GM12891 (cell line): ENCODE measurements at regions not wholly inside any gene's neighbourhood (a gene's known extent, or its start where the extent isn't known, plus 50 kb on each side); places are given as distances from the start of the nearest gene placed in this dataset.
A peak's percentile ranks its signal among the peaks of the same experiment; 100 is the strongest.

ENCODE experiments used
- DNase-seq: peaks from one replicate; pipeline ENCODE4 v3.0.0; 2011; ENCODE audit warnings: low spot score; ENCODE audit not compliant: insufficient read length
- FAIRE-seq: peaks from 2 replicates; lab custom pipeline; 2011; peaks lifted over from hg19 to GRCh38; lab: Jason Lieb, UNC
- PAX5 ChIP-seq: IDR thresholded peaks from 2 replicates; pipeline ENCODE4 v1.6.1; 2011; ENCODE audit warnings: low read length, moderate library complexity, mild to moderate bottlenecking; ENCODE audit not compliant: insufficient read depth, severe bottlenecking
- POLR2A ChIP-seq: IDR thresholded peaks from 2 replicates; pipeline ENCODE4 v1.6.1; 2011; ENCODE audit warnings: low read depth, low read length, control low read depth
- POLR2AphosphoS5 ChIP-seq: IDR thresholded peaks from 2 replicates; pipeline ENCODE4 v1.6.1; 2011; ENCODE audit warnings: low read depth, low read length, control low read depth
- POU2F2 ChIP-seq: IDR thresholded peaks from 2 replicates; pipeline ENCODE4 v1.6.1; 2011; ENCODE audit warnings: low read depth, mild to moderate bottlenecking, control low read depth, low read length, moderate library complexity
- SPI1 ChIP-seq: IDR thresholded peaks from 2 replicates; pipeline ENCODE4 v1.6.1; 2011; ENCODE audit warnings: low read depth, low read length, control low read depth
- TAF1 ChIP-seq: IDR thresholded peaks from 2 replicates; pipeline ENCODE4 v1.6.1; 2011; ENCODE audit warnings: low read depth, low read length, control low read depth

- FAIRE-seq (peak; percentile 95), DNase-seq (no peak)
- TF ChIP-seq POLR2A (no peak), PAX5 (no peak), POLR2AphosphoS5 (no peak), TAF1 (no peak), SPI1 (no peak), POU2F2 (no peak)
These were observed 159.6 kb upstream of the TBCA start for GRCh38 chr5:77935506-77936364.

GRCh38 chr5:77928776-77929300, 152.7 kb upstream of the TBCA start:
- DNase-seq: no peak
- TF ChIP-seq PAX5 (no peak), TAF1 (no peak), POLR2A (no peak), POLR2AphosphoS5 (no peak), POU2F2 (no peak), SPI1 (no peak)
- no peak for FAIRE-seq

GRCh38 chr5:77926337-77926736, 150.2 kb upstream of the TBCA start:
- TF ChIP-seq PAX5: no peak
- TF ChIP-seq POLR2AphosphoS5: no peak
- no peak for TF ChIP-seq SPI1
- TF ChIP-seq POU2F2: no peak
- TF ChIP-seq TAF1: no peak
- no peak for TF ChIP-seq POLR2A
- no peak for DNase-seq
- FAIRE-seq: no peak

- no peak for FAIRE-seq
- no peak for DNase-seq
- TF ChIP-seq POLR2AphosphoS5 (no peak), POU2F2 (no peak), POLR2A (no peak), SPI1 (no peak), PAX5 (no peak), TAF1 (no peak)
These were observed 149.4 kb upstream of the TBCA start for GRCh38 chr5:77925503-77925902.

GRCh38 chr5:77924081-77924480, 147.9 kb upstream of the TBCA start:
- DNase-seq (no peak), FAIRE-seq (no peak)
- no peak for TF ChIP-seq POLR2AphosphoS5
- no peak for TF ChIP-seq POLR2A
- TF ChIP-seq SPI1: no peak
- no peak for TF ChIP-seq POU2F2
- TF ChIP-seq PAX5: no peak

GRCh38 chr5:77923666-77924065, 147.5 kb upstream of the TBCA start:
- no peak for DNase-seq
- FAIRE-seq: no peak
- TF ChIP-seq TAF1: no peak
- TF ChIP-seq POU2F2: no peak
- TF ChIP-seq PAX5: no peak

GRCh38 chr5:77921094-77921768, 145.1 kb upstream of the TBCA start:
- TF ChIP-seq POLR2A: no peak
- no peak for TF ChIP-seq PAX5
- TF ChIP-seq POU2F2: no peak
- TF ChIP-seq TAF1: no peak
- no peak for TF ChIP-seq POLR2AphosphoS5
- no peak for TF ChIP-seq SPI1
- no peak for FAIRE-seq
- no peak for DNase-seq

- FAIRE-seq: no peak
- no peak for TF ChIP-seq POLR2AphosphoS5
- TF ChIP-seq PAX5: no peak
- no peak for TF ChIP-seq TAF1
- no peak for TF ChIP-seq POU2F2
- TF ChIP-seq SPI1: no peak
- no peak for TF ChIP-seq POLR2A
- DNase-seq: no peak
These were observed 144.4 kb upstream of the TBCA start for GRCh38 chr5:77920359-77921058.

- TF ChIP-seq SPI1: no peak
- TF ChIP-seq POU2F2: no peak
- TF ChIP-seq PAX5: no peak
- TF ChIP-seq POLR2A: no peak
- no peak for TF ChIP-seq TAF1
- TF ChIP-seq POLR2AphosphoS5: no peak
- no peak for DNase-seq
- no peak for FAIRE-seq
These were observed 139.2 kb upstream of the TBCA start for GRCh38 chr5:77915346-77915745.

GRCh38 chr5:77912721-77913120, 136.6 kb upstream of the TBCA start:
- no peak for DNase-seq
- TF ChIP-seq SPI1 (no peak), POLR2A (no peak), POU2F2 (no peak), POLR2AphosphoS5 (no peak), PAX5 (no peak), TAF1 (no peak)
- no peak for FAIRE-seq
